ENCODE measurements at regions not wholly inside any gene's neighbourhood (a gene's known extent, or its start where the extent isn't known, plus 50 kb on each side); places are given as distances from the start of the nearest gene placed in this dataset.

GRCh38 chr4:1516261-1516660, 110.0 kb upstream of the NKX1-1 start:
- no peak overlapping the region for H3K4me3 ChIP-seq (ENCODE audit: control extremely low read depth in 1 of 5, extremely low read depth in 1 of 5, insufficient read depth in 1 of 5, low read depth in 2 of 5, low read length in 4 of 5)
- H3K4me1 ChIP-seq (ENCODE audit: control insufficient read depth in 2 of 2, insufficient read depth in 2 of 2, low read length in 2 of 2), result peaks cover 2 to 5% of the 10 kb centered on the region in 2 donors
- ChIA-PET CTCF (no interaction called here), POLR2A (no interaction called here)
- WGBS (ENCODE audit: insufficient coverage), result 79% methylated on average over 10 of the region's 10 CpGs
- Mint-ChIP-seq H3K27ac (no peak overlapping the region), H3K27me3 (peaks cover 13% of the 10 kb centered on the region), H3K4me3 (no peak overlapping the region), H3K9me3 (ENCODE audit: insufficient read depth) (no peaks in the 10 kb centered on the region), H3K4me1 (peaks cover 3% of the 10 kb centered on the region)
- peaks cover 0 to 23% (median 3%) of the 10 kb centered on the region in 4 experiments for H3K27me3 ChIP-seq (replicated peaks in 1 of 4; ENCODE audit: control extremely low read depth in 1 of 4, control insufficient read depth in 3 of 4, insufficient read depth in 4 of 4, low read length in 3 of 4)
- no peak overlapping the region for H3K27ac ChIP-seq (ENCODE audit: low read length in 2 of 2)
- no peak overlapping the region for H3K9ac ChIP-seq (ENCODE audit: low read length)
- no peaks in the 10 kb centered on the region for H3K36me3 ChIP-seq (replicated peaks in 1 of 2; ENCODE audit: control extremely low read depth in 1 of 2, control insufficient read depth in 1 of 2, extremely low read depth in 1 of 2, insufficient read depth in 2 of 2, low read length in 1 of 2)
- no peaks in the 10 kb centered on the region for H4K20me1 ChIP-seq (ENCODE audit: control insufficient read depth, insufficient read depth, low read length, poor library complexity, severe bottlenecking)
- H3K4me2 ChIP-seq (replicated peaks; ENCODE audit: low read depth, low read length, poor library complexity, severe bottlenecking), result no peak overlapping the region
- peaks cover 0 to 15% (median 0%) of the 10 kb centered on the region in 3 donors for H3K9me3 ChIP-seq (ENCODE audit: control extremely low read depth in 1 of 3, control insufficient read depth in 2 of 3, insufficient read depth in 1 of 3, low read length in 2 of 3)
- intact Hi-C loops (cut with micrococcal nuclease), result no loop called here
- TF ChIP-seq, protein P1, sequence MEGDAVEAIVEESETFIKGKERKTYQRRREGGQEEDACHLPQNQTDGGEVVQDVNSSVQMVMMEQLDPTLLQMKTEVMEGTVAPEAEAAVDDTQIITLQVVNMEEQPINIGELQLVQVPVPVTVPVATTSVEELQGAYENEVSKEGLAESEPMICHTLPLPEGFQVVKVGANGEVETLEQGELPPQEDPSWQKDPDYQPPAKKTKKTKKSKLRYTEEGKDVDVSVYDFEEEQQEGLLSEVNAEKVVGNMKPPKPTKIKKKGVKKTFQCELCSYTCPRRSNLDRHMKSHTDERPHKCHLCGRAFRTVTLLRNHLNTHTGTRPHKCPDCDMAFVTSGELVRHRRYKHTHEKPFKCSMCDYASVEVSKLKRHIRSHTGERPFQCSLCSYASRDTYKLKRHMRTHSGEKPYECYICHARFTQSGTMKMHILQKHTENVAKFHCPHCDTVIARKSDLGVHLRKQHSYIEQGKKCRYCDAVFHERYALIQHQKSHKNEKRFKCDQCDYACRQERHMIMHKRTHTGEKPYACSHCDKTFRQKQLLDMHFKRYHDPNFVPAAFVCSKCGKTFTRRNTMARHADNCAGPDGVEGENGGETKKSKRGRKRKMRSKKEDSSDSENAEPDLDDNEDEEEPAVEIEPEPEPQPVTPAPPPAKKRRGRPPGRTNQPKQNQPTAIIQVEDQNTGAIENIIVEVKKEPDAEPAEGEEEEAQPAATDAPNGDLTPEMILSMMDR (IDR thresholded peaks at IDR 0.05), result no peak
- TF ChIP-seq EZH2 (IDR thresholded peaks at IDR 0.05; ENCODE audit: borderline replicate concordance, insufficient read depth, low read depth, low read length, poor library complexity, severe bottlenecking), result no peak
- ATAC-seq (ENCODE audit: low read depth) (no peak), DNase-seq (no peak)
- H2AFZ ChIP-seq (ENCODE audit: insufficient read depth, low read depth, low read length, poor library complexity, severe bottlenecking), result no peak overlapping the region
- no peaks in the 10 kb centered on the region for H3K79me2 ChIP-seq (ENCODE audit: control insufficient read depth, insufficient read depth, low read length)

GRCh38 chr4:1515763-1516162, 109.5 kb upstream of the NKX1-1 start:
- ChIA-PET POLR2A (no interaction called here), CTCF (no interaction called here)
- Histone ChIP-seq H3K27ac (ENCODE audit: low read length in 2 of 2) (no peak overlapping the region), H3K79me2 (ENCODE audit: control insufficient read depth, insufficient read depth, low read length) (no peaks in the 10 kb centered on the region), H3K4me1 (ENCODE audit: control insufficient read depth in 2 of 2, insufficient read depth in 2 of 2, low read length in 2 of 2) (peaks cover 0 to 5% of the 10 kb centered on the region in 2 donors), H2AFZ (ENCODE audit: insufficient read depth, low read depth, low read length, poor library complexity, severe bottlenecking) (no peak overlapping the region), H3K9me3 (ENCODE audit: control extremely low read depth in 1 of 3, control insufficient read depth in 2 of 3, insufficient read depth in 1 of 3, low read length in 2 of 3) (peaks cover 0 to 16% (median 0%) of the 10 kb centered on the region in 3 donors), H3K36me3 (replicated peaks in 1 of 2; ENCODE audit: control extremely low read depth in 1 of 2, control insufficient read depth in 1 of 2, extremely low read depth in 1 of 2, insufficient read depth in 2 of 2, low read length in 1 of 2) (no peaks in the 10 kb centered on the region), H4K20me1 (ENCODE audit: control insufficient read depth, insufficient read depth, low read length, poor library complexity, severe bottlenecking) (no peaks in the 10 kb centered on the region), H3K9ac (ENCODE audit: low read length) (no peak overlapping the region), H3K4me3 (ENCODE audit: control extremely low read depth in 1 of 5, extremely low read depth in 1 of 5, insufficient read depth in 1 of 5, low read depth in 2 of 5, low read length in 4 of 5) (no peak overlapping the region), H3K4me2 (replicated peaks; ENCODE audit: low read depth, low read length, poor library complexity, severe bottlenecking) (no peak overlapping the region), H3K27me3 (replicated peaks in 1 of 4; ENCODE audit: control extremely low read depth in 1 of 4, control insufficient read depth in 3 of 4, insufficient read depth in 4 of 4, low read length in 3 of 4) (peaks cover 0 to 21% (median 3%) of the 10 kb centered on the region in 4 experiments)
- Mint-ChIP-seq H3K9me3 (ENCODE audit: insufficient read depth) (no peaks in the 10 kb centered on the region), H3K4me3 (no peak overlapping the region), H3K27ac (no peak overlapping the region), H3K4me1 (peaks cover 2% of the 10 kb centered on the region), H3K27me3 (peaks cover 11% of the 10 kb centered on the region)
- WGBS (ENCODE audit: insufficient coverage), result 90% methylated on average over 2 of the region's 5 CpGs
- ATAC-seq (ENCODE audit: low read depth), result no peak
- intact Hi-C loops (cut with micrococcal nuclease), result no loop called here
- TF ChIP-seq EZH2 (IDR thresholded peaks at IDR 0.05; ENCODE audit: borderline replicate concordance, insufficient read depth, low read depth, low read length, poor library complexity, severe bottlenecking), result no peak
- TF ChIP-seq, protein P1 (IDR thresholded peaks at IDR 0.05), result no peak
- DNase-seq, result no peak
